SK-N-SH (cell line): ENCODE measurements at regions not wholly inside any gene's neighbourhood (a gene's known extent, or its start where the extent isn't known, plus 50 kb on each side); places are given as distances from the start of the nearest gene placed in this dataset.
"Not testable (repeated sequence)": the region's sequence is repeated elsewhere in the genome, so short reads cannot be mapped to it uniquely, and the experiment has no call there.

Experiments used
- FOXJ3 ChIP-seq: sonication (generic); formaldehyde crosslinking; IDR thresholded peaks from 2 replicates; pipeline ENCODE4 v1.5.1; 2020; ENCODE audit warnings: mild to moderate bottlenecking, missing genetic modification reagents
- FOXM1 ChIP-seq: IDR thresholded peaks from 2 replicates; pipeline ENCODE4 v1.4.0; 2012; ENCODE audit warnings: low read depth, mild to moderate bottlenecking
- GATA2 ChIP-seq: sonication (generic); formaldehyde crosslinking; IDR thresholded peaks from 2 replicates; pipeline ENCODE4 v1.5.0; 2020; ENCODE audit warnings: mild to moderate bottlenecking, missing genetic modification reagents
- POLR2AphosphoS5 ChIP-seq: IDR thresholded peaks from 2 replicates; pipeline ENCODE4 v1.6.1; 2012; ENCODE audit warnings: low read depth, low read length
- RCOR1 ChIP-seq: fragments of 150-350 bp; IDR thresholded peaks from 2 replicates; pipeline ENCODE4 v1.6.1; 2017; ENCODE audit warnings: antibody characterized with exemption, low read length
- TF ChIP-seq, protein P1 (sequence below): fragments of 200-600 bp; sonication (generic); IDR thresholded peaks from 2 replicates; pipeline ENCODE4 v1.6.1; 2017; ENCODE audit warnings: antibody characterized with exemption, mild to moderate bottlenecking, moderate library complexity
- TF ChIP-seq, protein P2 (sequence below): IDR thresholded peaks from 2 replicates; pipeline ENCODE4 v1.4.0; 2012; ENCODE audit warnings: low read depth, borderline replicate concordance
- TF ChIP-seq, protein P3 (sequence below): IDR thresholded peaks from 2 replicates; pipeline ENCODE4 v1.6.1; 2012; ENCODE audit warnings: mild to moderate bottlenecking, low read depth, low read length, moderate library complexity
- TF ChIP-seq, protein P4 (sequence below): IDR thresholded peaks from 2 replicates; pipeline ENCODE4 v1.4.0; 2012; ENCODE audit warnings: low read depth, borderline replicate concordance

DNA sequence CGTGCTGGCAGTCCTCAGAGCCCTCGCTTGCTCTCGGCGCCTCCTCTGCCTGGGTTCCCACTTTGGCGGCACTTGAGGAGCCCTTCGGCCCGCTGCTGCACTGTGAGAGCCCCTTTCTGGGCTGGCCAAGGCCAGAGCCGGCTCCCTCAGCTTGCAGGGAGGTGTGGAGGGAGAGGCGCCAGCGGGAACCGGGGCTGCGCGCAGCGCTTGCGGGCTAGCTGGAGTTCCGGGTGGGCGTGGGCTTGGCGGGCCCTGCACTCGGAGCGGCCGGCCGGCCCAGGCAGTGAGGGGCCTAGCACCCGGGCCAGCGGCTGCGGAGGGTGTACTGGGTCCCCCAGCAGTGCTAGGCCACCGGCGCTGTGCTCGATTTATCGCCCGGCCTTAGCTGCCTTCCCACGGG, 124.1 kb upstream of the NT5E start:
- TF ChIP-seq, protein P1, sequence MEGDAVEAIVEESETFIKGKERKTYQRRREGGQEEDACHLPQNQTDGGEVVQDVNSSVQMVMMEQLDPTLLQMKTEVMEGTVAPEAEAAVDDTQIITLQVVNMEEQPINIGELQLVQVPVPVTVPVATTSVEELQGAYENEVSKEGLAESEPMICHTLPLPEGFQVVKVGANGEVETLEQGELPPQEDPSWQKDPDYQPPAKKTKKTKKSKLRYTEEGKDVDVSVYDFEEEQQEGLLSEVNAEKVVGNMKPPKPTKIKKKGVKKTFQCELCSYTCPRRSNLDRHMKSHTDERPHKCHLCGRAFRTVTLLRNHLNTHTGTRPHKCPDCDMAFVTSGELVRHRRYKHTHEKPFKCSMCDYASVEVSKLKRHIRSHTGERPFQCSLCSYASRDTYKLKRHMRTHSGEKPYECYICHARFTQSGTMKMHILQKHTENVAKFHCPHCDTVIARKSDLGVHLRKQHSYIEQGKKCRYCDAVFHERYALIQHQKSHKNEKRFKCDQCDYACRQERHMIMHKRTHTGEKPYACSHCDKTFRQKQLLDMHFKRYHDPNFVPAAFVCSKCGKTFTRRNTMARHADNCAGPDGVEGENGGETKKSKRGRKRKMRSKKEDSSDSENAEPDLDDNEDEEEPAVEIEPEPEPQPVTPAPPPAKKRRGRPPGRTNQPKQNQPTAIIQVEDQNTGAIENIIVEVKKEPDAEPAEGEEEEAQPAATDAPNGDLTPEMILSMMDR: not testable (repeated sequence)
- TF ChIP-seq RCOR1; POLR2AphosphoS5; GATA2 (CRISPR knock-in tag); FOXM1; FOXJ3 (CRISPR knock-in tag): not testable (repeated sequence)
- TF ChIP-seq, protein P2, sequence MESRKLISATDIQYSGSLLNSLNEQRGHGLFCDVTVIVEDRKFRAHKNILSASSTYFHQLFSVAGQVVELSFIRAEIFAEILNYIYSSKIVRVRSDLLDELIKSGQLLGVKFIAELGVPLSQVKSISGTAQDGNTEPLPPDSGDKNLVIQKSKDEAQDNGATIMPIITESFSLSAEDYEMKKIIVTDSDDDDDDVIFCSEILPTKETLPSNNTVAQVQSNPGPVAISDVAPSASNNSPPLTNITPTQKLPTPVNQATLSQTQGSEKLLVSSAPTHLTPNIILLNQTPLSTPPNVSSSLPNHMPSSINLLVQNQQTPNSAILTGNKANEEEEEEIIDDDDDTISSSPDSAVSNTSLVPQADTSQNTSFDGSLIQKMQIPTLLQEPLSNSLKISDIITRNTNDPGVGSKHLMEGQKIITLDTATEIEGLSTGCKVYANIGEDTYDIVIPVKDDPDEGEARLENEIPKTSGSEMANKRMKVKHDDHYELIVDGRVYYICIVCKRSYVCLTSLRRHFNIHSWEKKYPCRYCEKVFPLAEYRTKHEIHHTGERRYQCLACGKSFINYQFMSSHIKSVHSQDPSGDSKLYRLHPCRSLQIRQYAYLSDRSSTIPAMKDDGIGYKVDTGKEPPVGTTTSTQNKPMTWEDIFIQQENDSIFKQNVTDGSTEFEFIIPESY: not testable (repeated sequence)
- TF ChIP-seq, protein P3, sequence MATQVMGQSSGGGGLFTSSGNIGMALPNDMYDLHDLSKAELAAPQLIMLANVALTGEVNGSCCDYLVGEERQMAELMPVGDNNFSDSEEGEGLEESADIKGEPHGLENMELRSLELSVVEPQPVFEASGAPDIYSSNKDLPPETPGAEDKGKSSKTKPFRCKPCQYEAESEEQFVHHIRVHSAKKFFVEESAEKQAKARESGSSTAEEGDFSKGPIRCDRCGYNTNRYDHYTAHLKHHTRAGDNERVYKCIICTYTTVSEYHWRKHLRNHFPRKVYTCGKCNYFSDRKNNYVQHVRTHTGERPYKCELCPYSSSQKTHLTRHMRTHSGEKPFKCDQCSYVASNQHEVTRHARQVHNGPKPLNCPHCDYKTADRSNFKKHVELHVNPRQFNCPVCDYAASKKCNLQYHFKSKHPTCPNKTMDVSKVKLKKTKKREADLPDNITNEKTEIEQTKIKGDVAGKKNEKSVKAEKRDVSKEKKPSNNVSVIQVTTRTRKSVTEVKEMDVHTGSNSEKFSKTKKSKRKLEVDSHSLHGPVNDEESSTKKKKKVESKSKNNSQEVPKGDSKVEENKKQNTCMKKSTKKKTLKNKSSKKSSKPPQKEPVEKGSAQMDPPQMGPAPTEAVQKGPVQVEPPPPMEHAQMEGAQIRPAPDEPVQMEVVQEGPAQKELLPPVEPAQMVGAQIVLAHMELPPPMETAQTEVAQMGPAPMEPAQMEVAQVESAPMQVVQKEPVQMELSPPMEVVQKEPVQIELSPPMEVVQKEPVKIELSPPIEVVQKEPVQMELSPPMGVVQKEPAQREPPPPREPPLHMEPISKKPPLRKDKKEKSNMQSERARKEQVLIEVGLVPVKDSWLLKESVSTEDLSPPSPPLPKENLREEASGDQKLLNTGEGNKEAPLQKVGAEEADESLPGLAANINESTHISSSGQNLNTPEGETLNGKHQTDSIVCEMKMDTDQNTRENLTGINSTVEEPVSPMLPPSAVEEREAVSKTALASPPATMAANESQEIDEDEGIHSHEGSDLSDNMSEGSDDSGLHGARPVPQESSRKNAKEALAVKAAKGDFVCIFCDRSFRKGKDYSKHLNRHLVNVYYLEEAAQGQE: not testable (repeated sequence)
- TF ChIP-seq, protein P4, sequence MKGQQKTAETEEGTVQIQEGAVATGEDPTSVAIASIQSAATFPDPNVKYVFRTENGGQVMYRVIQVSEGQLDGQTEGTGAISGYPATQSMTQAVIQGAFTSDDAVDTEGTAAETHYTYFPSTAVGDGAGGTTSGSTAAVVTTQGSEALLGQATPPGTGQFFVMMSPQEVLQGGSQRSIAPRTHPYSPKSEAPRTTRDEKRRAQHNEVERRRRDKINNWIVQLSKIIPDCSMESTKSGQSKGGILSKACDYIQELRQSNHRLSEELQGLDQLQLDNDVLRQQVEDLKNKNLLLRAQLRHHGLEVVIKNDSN: not testable (repeated sequence)
